ENCODE measurements at regions not wholly inside any gene's neighbourhood (a gene's known extent, or its start where the extent isn't known, plus 50 kb on each side); places are given as distances from the start of the nearest gene placed in this dataset.

- Histone ChIP-seq H3K9me3 (ENCODE audit: low read depth) (no peaks in the 10 kb centered on the region), H3K27ac (no peak overlapping the region), H3K27me3 (no peaks in the 10 kb centered on the region), H2AFZ (no peak overlapping the region), H3K4me3 (no peak overlapping the region), H3K9me2 (replicated peaks; ENCODE audit: insufficient read depth) (no peaks in the 10 kb centered on the region), H4K20me1 (ENCODE audit: insufficient read depth, poor library complexity, severe bottlenecking) (no peaks in the 10 kb centered on the region), H3K79me2 (no peaks in the 10 kb centered on the region), H3K4me1 (ENCODE audit: insufficient read depth) (no peaks in the 10 kb centered on the region), H3K36me3 (replicated peaks; ENCODE audit: insufficient read depth, low read depth) (no peaks in the 10 kb centered on the region), H3K4me2 (no peak overlapping the region)
- WGBS (ENCODE audit: low lambda C conversion rate, missing lambda C conversion rate), result 76% methylated on average over 4 of the region's 4 CpGs
- no peak for TF ChIP-seq EZH2 (IDR thresholded peaks at IDR 0.05; ENCODE audit: borderline replicate concordance)
- no peak for DNase-seq (ENCODE audit: low spot score)
Measured at GRCh38 chr4:141567326-141567915, 69.0 kb upstream of the IL15 start.

- DNase-seq (ENCODE audit: low spot score), result no peak
- H3K27ac ChIP-seq, result no peak overlapping the region
- WGBS (ENCODE audit: low lambda C conversion rate, missing lambda C conversion rate), result 75% methylated on average over 2 of the region's 2 CpGs
- no peak overlapping the region for H3K4me3 ChIP-seq
- H3K79me2 ChIP-seq, result no peaks in the 10 kb centered on the region
- H3K27me3 ChIP-seq, result no peaks in the 10 kb centered on the region
- H3K4me1 ChIP-seq (ENCODE audit: insufficient read depth), result no peaks in the 10 kb centered on the region
- TF ChIP-seq EZH2 (IDR thresholded peaks at IDR 0.05; ENCODE audit: borderline replicate concordance), result no peak
- TF ChIP-seq CTCF (IDR thresholded peaks at IDR 0.05; ENCODE audit: poor library complexity), result no peak
- TF ChIP-seq EZH2phosphoT487 (IDR thresholded peaks at IDR 0.05; ENCODE audit: low read depth, severe bottlenecking, unreplicated experiment), result no peak
- H3K36me3 ChIP-seq (replicated peaks; ENCODE audit: insufficient read depth, low read depth), result no peaks in the 10 kb centered on the region
- H3K9me3 ChIP-seq (ENCODE audit: low read depth), result no peaks in the 10 kb centered on the region
- no peaks in the 10 kb centered on the region for H3K9me2 ChIP-seq (replicated peaks; ENCODE audit: insufficient read depth)
- no peak overlapping the region for H2AFZ ChIP-seq
- no peak overlapping the region for H3K4me2 ChIP-seq
- H4K20me1 ChIP-seq (ENCODE audit: insufficient read depth, poor library complexity, severe bottlenecking), result no peaks in the 10 kb centered on the region
Measured at GRCh38 chr4:141569141-141569540, 67.2 kb upstream of the IL15 start.

- Histone ChIP-seq H2AFZ (no peak overlapping the region), H4K20me1 (ENCODE audit: insufficient read depth, poor library complexity, severe bottlenecking) (no peaks in the 10 kb centered on the region), H3K36me3 (replicated peaks; ENCODE audit: insufficient read depth, low read depth) (no peaks in the 10 kb centered on the region), H3K4me2 (no peak overlapping the region), H3K4me1 (ENCODE audit: insufficient read depth) (no peaks in the 10 kb centered on the region), H3K9me3 (ENCODE audit: low read depth) (no peaks in the 10 kb centered on the region), H3K9me2 (replicated peaks; ENCODE audit: insufficient read depth) (no peaks in the 10 kb centered on the region), H3K79me2 (no peaks in the 10 kb centered on the region), H3K27ac (no peak overlapping the region), H3K4me3 (no peak overlapping the region), H3K27me3 (no peaks in the 10 kb centered on the region)
- TF ChIP-seq EZH2 (IDR thresholded peaks at IDR 0.05; ENCODE audit: borderline replicate concordance), result no peak
- TF ChIP-seq CTCF (IDR thresholded peaks at IDR 0.05; ENCODE audit: poor library complexity), result no peak
- TF ChIP-seq EZH2phosphoT487 (IDR thresholded peaks at IDR 0.05; ENCODE audit: low read depth, severe bottlenecking, unreplicated experiment), result no peak
- no peak for DNase-seq (ENCODE audit: low spot score)
Measured at GRCh38 chr4:141570290-141570689, 66.1 kb upstream of the IL15 start.

- Histone ChIP-seq H3K9me3 (ENCODE audit: low read depth) (no peaks in the 10 kb centered on the region), H2AFZ (no peak overlapping the region), H3K4me3 (no peak overlapping the region), H3K27me3 (no peaks in the 10 kb centered on the region), H3K9me2 (replicated peaks; ENCODE audit: insufficient read depth) (no peaks in the 10 kb centered on the region), H3K79me2 (no peaks in the 10 kb centered on the region), H3K4me2 (no peak overlapping the region), H4K20me1 (ENCODE audit: insufficient read depth, poor library complexity, severe bottlenecking) (no peaks in the 10 kb centered on the region), H3K4me1 (ENCODE audit: insufficient read depth) (no peaks in the 10 kb centered on the region), H3K36me3 (replicated peaks; ENCODE audit: insufficient read depth, low read depth) (no peaks in the 10 kb centered on the region), H3K27ac (no peak overlapping the region)
- DNase-seq (ENCODE audit: low spot score), result no peak
- WGBS (ENCODE audit: low lambda C conversion rate, missing lambda C conversion rate), result 86% methylated on average over 2 of the region's 2 CpGs
- no peak for TF ChIP-seq EZH2 (IDR thresholded peaks at IDR 0.05; ENCODE audit: borderline replicate concordance)
- TF ChIP-seq EZH2phosphoT487 (IDR thresholded peaks at IDR 0.05; ENCODE audit: low read depth, severe bottlenecking, unreplicated experiment), result no peak
- TF ChIP-seq CTCF (IDR thresholded peaks at IDR 0.05; ENCODE audit: poor library complexity), result no peak
Measured at GRCh38 chr4:141571362-141571761, 65.0 kb upstream of the IL15 start.
